ENCODE measurements at regions not wholly inside any gene's neighbourhood (a gene's known extent, or its start where the extent isn't known, plus 50 kb on each side); places are given as distances from the start of the nearest gene placed in this dataset.
"Not testable (repeated sequence)": the region's sequence is repeated elsewhere in the genome, so short reads cannot be mapped to it uniquely, and the experiment has no call there.

DNA sequence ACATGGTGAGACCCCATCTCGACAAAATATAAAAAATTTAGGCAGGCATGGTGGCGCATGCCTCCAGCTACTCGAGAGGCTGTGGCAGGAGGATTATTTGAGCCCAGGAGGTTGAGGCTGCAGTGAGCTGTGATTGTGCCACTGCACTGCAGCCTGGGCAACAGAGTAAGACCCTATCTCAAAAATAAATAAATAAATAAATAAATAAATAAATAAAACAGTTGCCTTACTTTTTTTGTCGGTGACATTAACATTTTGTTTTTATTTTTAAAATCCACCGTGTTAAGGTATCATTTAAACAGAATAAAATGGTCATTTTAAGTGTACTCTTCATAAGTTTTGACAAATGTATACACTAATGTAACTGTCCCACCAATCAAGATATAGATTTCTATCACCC, 57.0 kb downstream of the RASL11A start:
- no peak for DNase-seq (ENCODE audit: low read depth in 2 of 2)

DNA sequence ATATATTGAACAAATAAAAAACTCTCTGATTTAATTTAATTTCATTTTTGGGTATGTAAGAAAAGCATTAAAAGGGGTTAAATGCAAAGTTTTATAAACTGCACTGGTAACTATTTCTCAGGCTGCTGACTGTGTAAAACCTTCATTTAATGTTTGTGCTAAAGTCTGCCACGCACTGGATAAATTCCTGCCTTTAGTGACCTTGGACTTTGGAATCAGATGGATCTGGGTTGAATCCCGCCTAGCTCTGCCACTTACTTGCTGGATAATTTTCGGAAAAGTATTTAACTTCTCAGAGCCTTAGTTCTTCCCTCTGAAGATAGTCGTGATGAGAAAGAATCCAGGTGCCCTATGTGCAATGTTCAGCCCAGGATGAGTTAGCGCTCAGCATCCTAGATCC, 58.6 kb downstream of the RASL11A start:
- DNase-seq (ENCODE audit: low read depth in 2 of 2): no peak

DNA sequence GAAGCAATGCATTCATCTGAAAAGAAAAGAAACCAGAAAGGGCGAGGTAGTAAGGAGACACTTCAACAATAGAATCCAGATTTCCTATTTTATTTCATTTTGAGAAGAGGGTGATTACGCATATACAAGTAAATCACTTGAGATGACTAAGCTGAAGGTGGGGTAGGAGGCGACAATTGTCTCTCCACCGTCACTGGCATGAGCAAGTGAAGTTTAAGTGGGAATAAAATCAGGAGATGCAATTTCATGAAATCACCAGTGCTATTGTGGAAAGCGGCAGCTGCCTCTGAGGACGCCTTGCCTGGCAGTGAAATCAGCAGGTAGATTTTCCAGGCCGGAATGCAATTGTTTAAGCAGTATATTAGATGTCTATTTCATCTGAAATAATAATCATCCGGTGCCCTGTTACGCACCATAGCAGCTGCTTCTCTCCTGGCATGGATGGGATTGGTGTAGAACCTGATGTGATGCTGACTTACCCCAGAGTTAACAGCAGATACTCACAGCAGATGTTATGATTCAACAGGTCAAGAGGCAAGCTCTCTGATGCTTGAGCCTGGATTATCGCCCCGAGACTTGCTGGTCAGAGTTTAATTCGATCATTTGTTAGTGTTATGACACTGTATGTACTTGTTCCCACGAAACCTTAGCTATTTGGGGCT, 64.3 kb downstream of the RASL11A start:
- no peak for DNase-seq (ENCODE audit: low read depth in 2 of 2)

DNA sequence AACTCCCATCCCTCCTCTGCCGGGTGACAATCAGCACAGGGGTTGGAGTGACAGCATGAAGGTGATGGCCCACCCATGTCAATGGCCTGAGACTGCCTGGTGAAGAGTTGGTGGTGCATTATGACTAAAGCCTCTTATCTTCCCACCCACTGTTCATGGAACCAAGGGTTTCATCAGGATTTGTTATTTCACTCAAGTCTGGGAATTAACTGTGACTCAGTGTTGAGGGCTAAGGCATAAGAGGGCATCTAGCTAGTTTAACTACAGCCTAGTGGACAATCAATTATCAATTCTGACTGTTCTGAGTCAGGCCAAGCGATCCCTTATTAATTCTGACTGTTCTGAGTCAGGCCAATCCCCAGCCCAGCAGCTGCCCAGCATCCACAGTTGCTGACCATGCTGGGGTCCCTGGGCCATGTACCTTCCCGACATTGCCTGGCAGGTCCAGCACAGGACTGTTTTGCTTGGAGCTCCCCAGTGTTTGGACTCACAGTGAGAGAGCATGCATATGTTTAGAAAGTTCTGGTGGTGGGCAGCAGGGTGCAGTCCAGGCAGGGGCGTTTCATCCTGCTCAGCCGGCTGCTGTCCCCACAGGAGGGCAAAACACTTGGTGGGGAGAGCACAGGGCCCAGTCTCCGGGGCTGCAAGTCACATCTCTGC, 65.5 kb downstream of the RASL11A start:
- DNase-seq (ENCODE audit: low read depth in 2 of 2): no peak

- DNase-seq (ENCODE audit: low read depth in 2 of 2): no peak
Observed at GRCh38 chr13:27338207-27338606, 67.6 kb downstream of the RASL11A start.

- no peak for DNase-seq (ENCODE audit: low read depth in 2 of 2)
Observed at GRCh38 chr13:27338816-27339215, 68.2 kb downstream of the RASL11A start.

GRCh38 chr13:27339299-27339698, 68.7 kb downstream of the RASL11A start:
- DNase-seq (ENCODE audit: low read depth in 2 of 2): no peak

DNA sequence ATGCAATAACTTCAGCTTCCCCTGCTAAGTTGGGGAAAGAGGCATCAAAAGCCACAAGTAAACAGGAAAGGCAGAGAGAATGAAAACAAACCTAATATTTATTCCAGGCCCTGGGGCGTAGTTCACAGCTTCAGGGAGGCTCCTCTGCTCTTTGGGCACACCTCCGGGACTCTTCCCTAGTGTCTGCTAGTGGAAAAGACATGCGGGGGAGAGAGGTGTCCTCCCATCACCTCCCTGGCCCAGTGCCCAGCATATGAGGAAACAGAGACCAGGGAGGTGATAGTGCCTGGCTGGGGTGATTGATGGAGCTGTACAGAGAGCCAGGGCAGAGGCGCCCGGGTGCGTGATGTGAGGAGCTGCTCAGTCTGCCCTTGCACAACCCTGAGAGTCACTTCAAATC, 71.0 kb downstream of the RASL11A start:
- DNase-seq (ENCODE audit: low read depth in 2 of 2): no peak

DNA sequence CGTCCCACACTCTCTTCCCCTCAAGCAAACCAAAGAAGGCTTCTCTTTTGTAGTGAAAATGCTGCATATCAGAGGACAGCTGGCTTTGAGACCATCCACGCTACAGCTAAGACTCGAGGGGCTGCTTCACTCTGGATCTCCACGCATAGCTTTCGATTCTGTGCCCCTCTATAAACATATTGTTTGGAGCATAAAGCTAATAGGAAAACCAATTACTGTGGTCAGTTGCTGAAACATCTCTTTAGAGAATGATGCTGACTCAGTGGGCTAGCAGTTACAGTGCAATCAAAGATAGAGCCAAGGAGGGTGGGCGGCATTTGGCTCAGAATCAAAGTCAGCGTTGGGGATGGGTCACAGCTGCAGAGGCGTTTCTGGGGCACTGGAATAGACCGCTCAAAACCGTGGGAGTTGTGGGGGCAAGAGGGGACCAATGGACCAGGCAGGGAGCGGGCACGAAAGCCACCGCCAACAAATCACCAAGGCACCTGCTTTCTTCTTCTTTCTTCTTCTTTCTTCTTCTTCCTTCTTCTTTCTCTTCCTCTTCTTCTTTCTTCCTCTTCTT, 76.7 kb downstream of the RASL11A start:
- no peak for DNase-seq (ENCODE audit: low read depth in 2 of 2)

- no peak for DNase-seq (ENCODE audit: low read depth in 2 of 2)
Observed at GRCh38 chr13:27348461-27348860, 76.0 kb upstream of the GTF3A start.

- DNase-seq (ENCODE audit: low read depth in 2 of 2): no peak
Observed at GRCh38 chr13:27349458-27349857, 75.0 kb upstream of the GTF3A start.

GRCh38 chr13:27350825-27351224, 73.6 kb upstream of the GTF3A start:
- not testable (repeated sequence) for DNase-seq (ENCODE audit: low read depth in 2 of 2)

DNA sequence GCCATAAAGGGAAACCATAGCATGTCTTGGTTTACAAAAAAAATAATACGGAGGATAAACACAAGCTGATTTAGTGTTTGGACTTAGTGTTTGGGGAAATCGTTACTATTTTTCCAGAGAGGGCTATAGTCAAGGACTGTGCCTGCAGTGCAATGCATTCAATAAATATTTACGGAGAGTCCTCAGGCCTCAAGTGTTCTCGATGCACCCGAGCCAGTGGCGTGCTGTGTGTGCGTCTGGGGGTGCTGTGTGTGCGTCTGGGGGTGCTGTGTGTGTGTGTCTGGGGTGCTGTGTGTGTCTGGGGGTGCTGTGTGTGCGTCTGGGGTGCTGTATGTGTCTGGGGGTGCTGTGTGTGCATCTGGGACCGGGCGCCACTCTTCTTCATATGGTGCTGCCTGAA, 71.7 kb upstream of the GTF3A start:
- DNase-seq (ENCODE audit: low read depth in 2 of 2): no peak

GRCh38 chr13:27353166-27353583, 71.2 kb upstream of the GTF3A start:
- no peak for DNase-seq (ENCODE audit: low read depth in 2 of 2)

DNA sequence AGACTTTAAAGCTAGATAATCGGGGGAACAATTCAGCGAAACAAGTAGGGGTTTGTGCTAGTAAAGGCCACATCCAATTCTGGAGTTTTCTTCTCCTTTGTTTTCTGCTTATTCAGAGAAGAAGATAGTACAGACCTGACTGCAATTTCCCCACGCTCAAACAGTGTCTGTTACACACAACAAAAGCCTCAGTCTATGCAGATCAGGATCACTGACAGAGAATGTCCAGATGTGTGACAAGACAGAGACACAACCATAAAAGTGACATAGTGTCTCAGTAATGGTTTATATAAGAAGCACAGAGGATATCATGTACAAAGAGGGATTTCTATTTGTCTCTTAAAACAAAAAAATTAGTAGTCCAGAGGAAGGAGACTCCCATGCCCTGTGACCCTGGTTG, 70.7 kb upstream of the GTF3A start:
- DNase-seq (ENCODE audit: low read depth in 2 of 2): no peak

DNA sequence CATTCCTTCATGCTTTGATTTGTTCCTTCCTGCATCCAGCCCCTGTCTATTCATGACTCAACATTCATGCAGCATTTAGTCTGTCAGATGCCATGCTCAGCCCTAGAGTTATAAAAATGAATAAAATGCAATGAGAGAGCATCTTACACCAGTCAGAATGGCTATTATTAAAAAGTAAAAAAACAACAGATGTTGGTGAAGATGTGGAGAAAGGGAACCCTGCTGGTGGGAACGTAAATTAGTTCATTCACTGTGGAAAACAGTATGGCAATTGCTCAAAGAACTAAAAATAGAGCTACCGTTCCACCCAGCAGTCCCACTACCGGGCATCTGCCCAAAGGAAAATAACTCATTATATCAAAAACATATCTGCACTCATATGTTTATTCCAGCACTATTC, 70.0 kb upstream of the GTF3A start:
- DNase-seq (ENCODE audit: low read depth in 2 of 2): no peak

DNA sequence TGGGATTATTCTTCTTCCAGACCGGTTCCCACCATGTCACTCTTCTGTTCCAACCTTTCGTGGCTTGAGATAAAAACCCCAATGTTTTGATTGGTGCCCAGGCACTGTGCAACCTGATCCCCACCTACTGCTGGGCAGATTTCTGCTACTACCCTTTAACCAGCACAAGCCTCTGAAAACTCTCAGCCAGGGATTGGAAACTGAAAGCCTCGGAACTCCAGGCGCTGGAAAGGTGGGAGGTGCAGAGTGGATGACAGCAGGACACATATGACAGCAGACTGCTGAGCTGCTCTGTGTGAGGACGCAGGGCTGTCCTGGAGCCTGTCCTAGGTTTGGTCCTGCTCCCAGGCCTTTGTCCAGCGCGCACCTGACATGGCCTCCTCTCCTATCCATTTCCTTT, 68.5 kb upstream of the GTF3A start:
- DNase-seq (ENCODE audit: low read depth in 2 of 2): no peak

DNA sequence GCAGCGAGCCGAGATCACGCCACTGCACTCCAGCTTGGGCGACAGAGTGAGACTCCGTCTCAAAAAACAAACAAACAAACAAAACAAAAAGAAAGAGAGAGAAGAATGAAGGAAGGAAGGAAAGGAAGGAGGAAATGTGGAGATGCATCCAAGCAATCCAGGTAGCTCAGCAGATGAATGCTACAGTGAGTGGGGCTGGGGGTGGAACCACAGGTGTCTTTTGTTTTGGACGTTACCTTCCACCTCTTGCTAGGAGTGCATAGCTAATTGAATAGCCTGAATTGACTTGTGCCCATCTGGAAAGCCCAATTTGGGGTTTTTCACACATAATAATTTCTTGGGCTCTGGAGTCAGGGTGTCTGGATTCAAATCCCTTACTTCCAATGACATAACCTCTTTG, 66.0 kb upstream of the GTF3A start:
- no peak for DNase-seq (ENCODE audit: low read depth in 2 of 2)

DNA sequence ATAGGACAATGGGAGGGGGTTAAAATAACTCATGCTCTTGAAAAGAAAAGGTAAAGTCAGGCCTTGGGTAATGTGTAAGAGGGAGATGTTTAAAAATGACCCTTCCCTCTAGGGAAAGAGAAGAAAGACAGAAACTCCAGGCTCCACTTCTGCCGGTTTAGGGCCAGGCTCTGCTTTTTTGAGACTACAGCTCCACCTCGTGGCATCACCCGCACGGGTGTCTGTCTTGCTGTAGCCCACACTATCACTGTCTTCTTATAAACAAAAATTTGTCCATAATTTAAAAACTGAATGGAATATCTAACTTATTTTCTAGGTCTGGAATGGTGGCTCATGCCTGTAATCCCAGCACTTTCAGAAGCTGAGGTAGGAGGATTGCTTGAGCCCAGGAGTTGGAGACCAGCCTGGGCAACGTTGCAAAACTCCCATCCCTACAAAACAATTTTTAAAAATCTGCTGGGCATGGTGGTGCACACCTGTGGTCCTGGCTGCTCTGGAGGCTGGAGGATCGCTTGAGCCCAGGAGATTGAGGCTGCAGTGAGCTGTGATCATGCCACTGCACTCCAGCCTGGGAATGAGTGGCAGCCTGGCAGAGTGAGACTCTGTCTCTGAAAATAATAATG, 65.1 kb upstream of the GTF3A start:
- DNase-seq (ENCODE audit: low read depth in 2 of 2): peak in 1 of 2 donors; percentile 37

- DNase-seq (ENCODE audit: low read depth in 2 of 2): no peak
Observed at GRCh38 chr13:27360562-27360961, 63.9 kb upstream of the GTF3A start.

DNA sequence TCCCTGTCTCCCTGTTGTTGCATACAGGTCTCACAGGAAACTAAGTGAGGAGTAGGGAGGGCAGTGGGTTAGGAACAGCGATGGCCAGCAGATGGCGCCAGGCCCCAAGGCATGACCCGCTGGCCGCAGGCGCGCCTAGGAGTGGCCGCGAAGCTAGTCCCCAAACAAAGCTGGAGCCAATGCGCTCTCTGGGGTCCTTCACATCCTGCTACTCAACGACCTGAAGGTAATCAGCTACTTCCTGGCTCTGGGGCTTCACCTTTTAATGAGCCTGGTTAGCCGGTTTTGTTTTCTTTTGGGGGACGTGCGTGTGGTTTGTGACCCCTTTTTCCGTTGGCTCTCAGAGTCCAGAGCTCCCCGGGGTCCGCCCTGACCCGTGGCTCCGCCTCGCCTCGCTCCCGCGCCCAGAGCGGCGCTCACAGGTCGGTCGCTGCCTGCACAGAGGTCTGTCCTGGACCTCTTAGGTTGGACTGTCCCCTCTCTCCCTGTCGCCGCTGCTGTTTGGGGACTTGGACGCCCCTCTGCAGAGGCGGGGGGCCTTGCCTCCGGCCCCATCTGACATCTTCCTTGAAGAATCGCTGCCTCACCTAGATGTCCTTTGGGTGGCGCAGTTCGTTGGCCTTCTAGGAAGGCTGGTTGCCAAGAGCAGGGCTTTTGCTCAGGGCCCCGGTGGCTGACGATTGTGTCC, 62.2 kb upstream of the GTF3A start:
- peak; percentile 54 to 60 for DNase-seq (ENCODE audit: low read depth in 2 of 2)

GRCh38 chr13:27363637-27364036, 60.8 kb upstream of the GTF3A start:
- not testable (repeated sequence) for DNase-seq (ENCODE audit: low read depth in 2 of 2)

All from stimulated activated CD8-positive, alpha-beta memory T cell treated with anti-CD3 and anti-CD28 coated beads, Interleukin-7, amount 100 ng/mL, for 1 hour (primary cell).